ENCODE measurements at regions not wholly inside any gene's neighbourhood (a gene's known extent, or its start where the extent isn't known, plus 50 kb on each side); places are given as distances from the start of the nearest gene placed in this dataset.

DNA sequence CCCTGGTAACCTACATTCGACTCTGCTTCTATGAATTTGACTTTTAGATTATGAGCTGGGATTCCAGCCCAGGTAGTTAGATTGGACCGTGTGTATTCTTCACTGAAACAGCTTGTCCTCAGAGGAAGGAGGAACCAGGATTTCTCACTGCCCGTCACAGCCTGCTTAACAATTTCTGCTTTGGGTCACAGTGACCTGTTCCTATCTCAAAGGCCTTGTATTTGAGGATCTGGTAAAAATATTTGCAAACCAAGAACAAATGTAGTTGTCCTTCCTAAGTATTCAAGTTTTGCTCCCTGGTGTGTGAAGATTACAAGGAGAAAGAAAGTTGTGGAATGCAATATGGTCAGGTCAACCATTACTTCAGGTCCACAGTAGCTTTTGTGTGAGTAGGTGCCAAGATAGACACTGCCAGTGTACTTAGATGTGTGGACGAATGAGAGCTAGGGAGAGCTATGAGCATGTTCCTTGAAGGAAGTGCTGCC is 55.1 kb downstream of the KIF4B start:
- no peak for DNase-seq (ENCODE audit: low read depth)
- no peak overlapping the region for H3K4me3 ChIP-seq (ENCODE audit: low read length)
- TF ChIP-seq CTCF (IDR thresholded peaks at IDR 0.05; ENCODE audit: insufficient read depth, low read depth, low read length, missing control alignments): no peak

- no peak for DNase-seq (ENCODE audit: low read depth)
- no peak for TF ChIP-seq CTCF (IDR thresholded peaks at IDR 0.05; ENCODE audit: insufficient read depth, low read depth, low read length, missing control alignments)
- no peak overlapping the region for H3K4me3 ChIP-seq (ENCODE audit: low read length)
Observed at GRCh38 chr5:155069961-155070360, 56.4 kb downstream of the KIF4B start.

DNA sequence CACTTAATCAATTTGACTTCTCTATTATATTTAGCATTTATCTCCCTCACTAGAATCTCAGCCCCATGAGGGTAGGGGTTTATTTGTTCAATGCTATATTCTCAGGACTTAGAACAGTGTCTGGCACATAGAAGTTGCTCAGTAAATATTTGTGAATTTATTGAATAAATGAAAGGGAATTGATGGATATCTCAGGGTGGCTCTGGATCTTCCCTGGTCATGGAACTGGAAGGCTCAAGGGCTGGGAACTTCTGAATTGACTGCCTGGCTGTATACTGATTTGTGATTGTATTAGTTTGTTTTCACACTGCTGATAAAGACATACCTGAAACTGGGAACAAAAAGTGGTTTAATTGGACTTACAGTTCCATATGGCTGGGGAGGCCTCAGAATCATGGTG is 57.2 kb downstream of the KIF4B start:
- no peak for TF ChIP-seq CTCF (IDR thresholded peaks at IDR 0.05; ENCODE audit: insufficient read depth, low read depth, low read length, missing control alignments)
- DNase-seq (ENCODE audit: low read depth): no peak
- H3K4me3 ChIP-seq (ENCODE audit: low read length): no peak overlapping the region

- H3K4me3 ChIP-seq (ENCODE audit: low read length): no peak overlapping the region
- no peak for DNase-seq (ENCODE audit: low read depth)
- TF ChIP-seq CTCF (IDR thresholded peaks at IDR 0.05; ENCODE audit: insufficient read depth, low read depth, low read length, missing control alignments): no peak
Observed at GRCh38 chr5:155076379-155076778, 62.8 kb downstream of the KIF4B start.

GRCh38 chr5:155079698-155080097 is 66.1 kb downstream of the KIF4B start:
- no peak for TF ChIP-seq CTCF (IDR thresholded peaks at IDR 0.05; ENCODE audit: insufficient read depth, low read depth, low read length, missing control alignments)
- no peak overlapping the region for H3K4me3 ChIP-seq (ENCODE audit: low read length)
- no peak for DNase-seq (ENCODE audit: low read depth)

DNA sequence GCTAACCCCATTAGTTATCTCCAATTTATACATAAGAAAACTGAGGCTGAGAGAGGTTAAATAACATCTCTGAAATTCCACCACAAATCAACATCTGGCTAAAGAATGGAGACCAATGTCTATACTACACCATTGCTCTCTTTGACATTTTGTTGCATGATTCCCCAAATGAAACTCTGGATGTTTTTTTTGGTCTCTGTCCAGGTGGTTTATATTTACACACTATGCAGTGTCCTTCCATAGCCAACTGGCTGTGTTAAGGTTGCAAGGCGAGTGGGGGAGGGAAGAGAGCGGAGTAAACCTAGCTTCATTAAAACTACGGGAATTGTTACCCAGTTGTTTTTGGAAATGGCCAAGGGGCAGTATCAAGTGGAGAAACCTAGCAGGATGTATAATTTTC is 67.2 kb downstream of the KIF4B start:
- TF ChIP-seq CTCF (IDR thresholded peaks at IDR 0.05; ENCODE audit: insufficient read depth, low read depth, low read length, missing control alignments): no peak
- H3K4me3 ChIP-seq (ENCODE audit: low read length): no peak overlapping the region
- DNase-seq (ENCODE audit: low read depth): no peak

DNA sequence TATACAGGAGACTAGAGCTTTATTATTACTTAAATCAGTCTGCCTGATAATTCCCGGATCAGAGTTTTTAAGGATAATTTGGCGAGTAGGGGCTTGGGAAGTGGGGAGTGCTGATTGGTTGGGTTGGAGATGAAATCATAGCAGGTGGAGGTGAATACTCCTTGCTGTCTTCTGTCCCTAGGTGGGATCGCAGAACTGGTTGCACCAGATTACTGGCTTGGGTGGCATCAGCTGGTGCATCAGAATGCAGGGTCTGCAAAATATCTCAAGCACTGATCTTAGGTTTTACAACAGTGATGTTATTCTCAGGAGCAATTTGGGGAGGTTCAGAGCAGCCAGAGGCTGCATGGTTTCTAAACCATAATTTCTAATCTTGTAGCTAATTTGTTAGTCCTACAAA is 68.1 kb downstream of the KIF4B start:
- DNase-seq (ENCODE audit: low read depth): no peak
- TF ChIP-seq CTCF (IDR thresholded peaks at IDR 0.05; ENCODE audit: insufficient read depth, low read depth, low read length, missing control alignments): no peak
- H3K4me3 ChIP-seq (ENCODE audit: low read length): no peak overlapping the region
